OCI-LY3 (cell line): ENCODE measurements at regions not wholly inside any gene's neighbourhood (a gene's known extent, or its start where the extent isn't known, plus 50 kb on each side); places are given as distances from the start of the nearest gene placed in this dataset.

Experiments used
- H2AFZ ChIP-seq: fragments of 200-600, 300-600 bp; shearing (Covaris generic); 2 replicates; pipeline ENCODE4 v1.6.0; 2014; ENCODE audit warnings: antibody characterized with exemption, low read depth, low read length
- H3K27ac ChIP-seq: fragments of 200-600, 300-600 bp; sonication (generic); 2 replicates; pipeline ENCODE4 v1.5.1; 2014; ENCODE audit warnings: mild to moderate bottlenecking, low read length, moderate library complexity, mixed read lengths
- H3K27me3 ChIP-seq: fragments of 200-600, 300-600 bp; sonication (generic); 2 replicates; pipeline ENCODE4 v1.6.1; 2014; ENCODE audit warnings: low read depth, low read length, mixed read lengths
- H3K36me3 ChIP-seq: fragments of 200-600, 300-600 bp; sonication (generic); replicated peaks from 2 replicates; pipeline ENCODE3; 2014; ENCODE audit warnings: low read depth, low read length, mixed read lengths
- H3K4me1 ChIP-seq: fragments of 300-600, 200-600 bp; sonication (generic); 2 replicates; pipeline ENCODE4 v1.6.1; 2014; ENCODE audit warnings: low read length, mixed read lengths
- H3K4me2 ChIP-seq: fragments of 200-600, 300-600 bp; sonication (generic); 2 replicates; pipeline ENCODE4 v1.6.1; 2014; ENCODE audit warnings: low read length, mixed read lengths
- H3K4me3 ChIP-seq: fragments of 300-600, 200-600 bp; sonication (generic); 2 replicates; pipeline ENCODE4 v1.5.1; 2014; ENCODE audit warnings: antibody characterized with exemption, mild to moderate bottlenecking, low read length, moderate library complexity
- H3K79me2 ChIP-seq: fragments of 300-600, 200-600 bp; shearing (Covaris generic); 2 replicates; pipeline ENCODE4 v1.6.1; 2014; ENCODE audit warnings: mild to moderate bottlenecking, low read length, mixed read lengths
- H3K9ac ChIP-seq: fragments of 300-600, 200-600 bp; shearing (Covaris generic); 2 replicates; pipeline ENCODE4 v1.6.0; 2014; ENCODE audit warnings: mild to moderate bottlenecking, low read length, moderate library complexity
- H3K9me3 ChIP-seq: fragments of 200-600, 300-600 bp; shearing (Covaris generic); 2 replicates; pipeline ENCODE4 v1.6.1; 2014; ENCODE audit warnings: low read length, mixed read lengths; ENCODE audit not compliant: insufficient read depth
- H4K20me1 ChIP-seq: fragments of 200-600, 300-600 bp; sonication (generic); 2 replicates; pipeline ENCODE4 v1.6.1; 2016; ENCODE audit warnings: low read length, mixed read lengths; ENCODE audit not compliant: insufficient read depth
- CTCF ChIP-seq: fragments of 200-600, 300-600 bp; sonication (generic); IDR thresholded peaks from 2 replicates; pipeline ENCODE4 v1.5.1; 2014; ENCODE audit warnings: antibody characterized with exemption, low read length, low read depth
- EZH2phosphoT487 ChIP-seq: fragments of 200-600 bp; shearing (Covaris generic); IDR thresholded peaks from 2 replicates; pipeline ENCODE4 v1.6.1; 2018; ENCODE audit warnings: antibody characterized with exemption, mixed run types, low read depth

DNA sequence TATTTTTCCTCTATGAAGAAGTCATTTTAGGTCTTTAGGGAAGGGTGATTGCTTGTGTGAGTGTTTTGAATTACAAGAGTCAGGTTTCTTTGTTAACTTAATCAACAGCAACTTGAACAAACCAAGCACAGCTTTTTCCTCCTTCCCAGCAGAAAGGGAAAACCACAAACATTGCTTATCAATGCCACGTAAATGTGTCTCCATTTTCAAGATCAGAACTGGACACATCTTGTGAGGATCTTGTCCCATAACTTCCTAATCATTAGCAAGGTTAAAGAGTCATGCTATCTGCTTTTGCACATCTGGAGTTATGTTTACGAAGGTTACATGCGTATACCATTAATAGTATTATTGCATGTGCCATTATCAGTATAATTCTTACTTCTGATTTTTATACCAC is 248.0 kb upstream of the FLRT2 start:
- no peak for TF ChIP-seq EZH2phosphoT487
- TF ChIP-seq CTCF = no peak
- H3K36me3 ChIP-seq = no peaks in the 10 kb centered on the region
- H3K4me1 ChIP-seq = no peaks in the 10 kb centered on the region
- no peaks in the 10 kb centered on the region for H3K9me3 ChIP-seq
- no peak overlapping the region for H3K4me3 ChIP-seq
- H3K4me2 ChIP-seq = no peak overlapping the region
- H3K27ac ChIP-seq = no peak overlapping the region
- no peaks in the 10 kb centered on the region for H4K20me1 ChIP-seq
- no peak overlapping the region for H2AFZ ChIP-seq
- no peaks in the 10 kb centered on the region for H3K27me3 ChIP-seq
- H3K9ac ChIP-seq = no peak overlapping the region
- no peaks in the 10 kb centered on the region for H3K79me2 ChIP-seq

DNA sequence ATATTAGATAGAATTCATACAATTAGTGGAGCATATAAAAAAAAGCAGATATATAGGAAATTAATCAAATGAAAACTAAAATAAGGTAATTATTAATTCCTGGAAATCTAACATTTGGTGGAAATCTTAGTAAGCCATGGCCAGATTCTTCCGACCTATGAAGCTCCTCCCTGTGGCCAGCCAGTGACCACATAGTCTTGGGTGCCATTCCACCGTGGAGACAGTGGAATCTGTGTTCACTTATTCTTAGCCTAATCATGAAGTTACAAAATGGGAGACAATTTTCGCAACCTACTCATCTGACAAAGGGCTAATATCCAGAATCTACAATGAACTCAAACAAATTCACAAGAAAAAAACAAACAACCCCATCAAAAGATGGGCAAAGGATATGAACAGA is 241.9 kb upstream of the FLRT2 start:
- no peaks in the 10 kb centered on the region for H3K36me3 ChIP-seq
- no peak overlapping the region for H2AFZ ChIP-seq
- no peak overlapping the region for H3K9ac ChIP-seq
- no peaks in the 10 kb centered on the region for H4K20me1 ChIP-seq
- no peak overlapping the region for H3K4me3 ChIP-seq
- H3K4me2 ChIP-seq = no peak overlapping the region
- H3K79me2 ChIP-seq = no peaks in the 10 kb centered on the region
- H3K27me3 ChIP-seq = no peaks in the 10 kb centered on the region
- no peak overlapping the region for H3K27ac ChIP-seq
- no peaks in the 10 kb centered on the region for H3K9me3 ChIP-seq
- H3K4me1 ChIP-seq = no peaks in the 10 kb centered on the region
- no peak for TF ChIP-seq EZH2phosphoT487
- TF ChIP-seq CTCF = no peak

GRCh38 chr14:85291731-85292130 is 238.2 kb upstream of the FLRT2 start:
- no peak overlapping the region for H3K4me2 ChIP-seq
- no peak for TF ChIP-seq EZH2phosphoT487
- no peak for TF ChIP-seq CTCF
- H3K27me3 ChIP-seq = no peaks in the 10 kb centered on the region
- H4K20me1 ChIP-seq = no peaks in the 10 kb centered on the region
- no peaks in the 10 kb centered on the region for H3K79me2 ChIP-seq
- H3K36me3 ChIP-seq = no peaks in the 10 kb centered on the region
- no peak overlapping the region for H2AFZ ChIP-seq
- H3K9ac ChIP-seq = no peak overlapping the region
- no peak overlapping the region for H3K4me3 ChIP-seq
- H3K4me1 ChIP-seq = no peaks in the 10 kb centered on the region
- no peak overlapping the region for H3K27ac ChIP-seq
- H3K9me3 ChIP-seq = no peaks in the 10 kb centered on the region

DNA sequence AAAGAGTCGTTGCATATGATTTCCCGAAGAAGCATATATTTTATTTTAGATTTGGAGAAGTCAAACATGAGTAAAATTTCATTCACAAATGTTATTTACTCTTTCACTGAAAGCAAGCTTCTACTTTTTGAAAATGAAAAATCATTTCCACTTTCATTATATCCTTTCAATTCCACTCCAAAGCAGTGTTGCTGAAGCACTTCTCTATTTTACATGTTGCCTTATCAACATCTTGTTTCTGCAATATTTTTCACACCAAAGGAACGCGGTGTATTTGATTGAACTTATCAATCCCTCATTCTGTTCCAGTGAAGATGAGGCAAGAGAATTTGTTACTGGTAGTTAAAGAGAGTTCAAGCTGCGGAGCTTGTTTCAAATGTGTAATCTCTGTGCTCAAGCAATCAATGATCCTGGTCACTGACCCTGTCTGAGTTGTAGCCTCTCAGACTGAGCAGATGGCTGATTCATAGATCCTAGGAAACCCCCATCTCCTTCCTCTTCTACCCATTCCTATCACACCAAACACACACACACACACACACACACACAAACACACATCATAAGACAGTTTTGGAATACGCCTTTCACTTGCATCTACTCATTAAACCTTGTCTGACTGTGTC is 236.2 kb upstream of the FLRT2 start:
- no peaks in the 10 kb centered on the region for H4K20me1 ChIP-seq
- no peak overlapping the region for H3K4me2 ChIP-seq
- no peaks in the 10 kb centered on the region for H3K4me1 ChIP-seq
- H2AFZ ChIP-seq = no peak overlapping the region
- H3K27ac ChIP-seq = no peak overlapping the region
- no peaks in the 10 kb centered on the region for H3K79me2 ChIP-seq
- no peak overlapping the region for H3K4me3 ChIP-seq
- TF ChIP-seq CTCF (no peak), EZH2phosphoT487 (no peak)
- no peaks in the 10 kb centered on the region for H3K9me3 ChIP-seq
- H3K36me3 ChIP-seq = no peaks in the 10 kb centered on the region
- H3K9ac ChIP-seq = no peak overlapping the region
- no peaks in the 10 kb centered on the region for H3K27me3 ChIP-seq
